BE2C (cell line): ENCODE measurements at regions not wholly inside any gene's neighbourhood (a gene's known extent, or its start where the extent isn't known, plus 50 kb on each side); places are given as distances from the start of the nearest gene placed in this dataset.

Source experiments
- DNase-seq: peaks from one replicate; pipeline ENCODE4 v3.0.0-alpha.2; 2020
- H3K27me3 ChIP-seq: fragments of 250-450 bp; sonication (Bioruptor Pico); 2 replicates; pipeline ENCODE4 v1.5.1; 2020; ENCODE audit warnings: mild to moderate bottlenecking
- H3K36me3 ChIP-seq: fragments of 250-450 bp; sonication (Bioruptor Pico); 2 replicates; pipeline ENCODE4 v1.5.1; 2020; ENCODE audit warnings: mild to moderate bottlenecking
- H3K4me1 ChIP-seq: fragments of 250-450 bp; sonication (Bioruptor Pico); 2 replicates; pipeline ENCODE4 v1.5.1; 2020
- H3K4me3 ChIP-seq: 2 replicates; pipeline ENCODE4 v1.5.1; 2011; ENCODE audit warnings: low read depth, low read length
- H3K9me3 ChIP-seq: fragments of 250-450 bp; sonication (Bioruptor Pico); 2 replicates; pipeline ENCODE4 v1.5.1; 2020
- CTCF ChIP-seq: IDR thresholded peaks from 2 replicates; pipeline ENCODE4 v1.5.1; 2012; ENCODE audit warnings: mild to moderate bottlenecking, low read depth, low read length

- Histone ChIP-seq H3K36me3 (no peaks in the 10 kb centered on the region), H3K9me3 (no peaks in the 10 kb centered on the region), H3K4me1 (no peaks in the 10 kb centered on the region), H3K27me3 (no peaks in the 10 kb centered on the region), H3K4me3 (no peak overlapping the region)
- no peak for DNase-seq
- TF ChIP-seq CTCF = no peak
These were observed 188.4 kb downstream of the MTCL1 start for GRCh38 chr18:8893628-8894231.

- no peak for DNase-seq
- H3K9me3 ChIP-seq = no peaks in the 10 kb centered on the region
- H3K36me3 ChIP-seq = no peaks in the 10 kb centered on the region
- H3K4me3 ChIP-seq = no peak overlapping the region
- H3K4me1 ChIP-seq = no peaks in the 10 kb centered on the region
- TF ChIP-seq CTCF = no peak
- no peaks in the 10 kb centered on the region for H3K27me3 ChIP-seq
These were observed 189.5 kb downstream of the MTCL1 start for GRCh38 chr18:8894823-8895222.

GRCh38 chr18:8895341-8895740 lies 190.0 kb downstream of the MTCL1 start:
- Histone ChIP-seq H3K27me3 (no peaks in the 10 kb centered on the region), H3K4me3 (no peak overlapping the region), H3K9me3 (no peaks in the 10 kb centered on the region), H3K4me1 (no peaks in the 10 kb centered on the region), H3K36me3 (no peaks in the 10 kb centered on the region)
- no peak for DNase-seq
- no peak for TF ChIP-seq CTCF

- Histone ChIP-seq H3K4me1 (no peaks in the 10 kb centered on the region), H3K9me3 (no peaks in the 10 kb centered on the region), H3K4me3 (no peak overlapping the region), H3K27me3 (no peaks in the 10 kb centered on the region), H3K36me3 (no peaks in the 10 kb centered on the region)
- DNase-seq = no peak
- no peak for TF ChIP-seq CTCF
These were observed 190.7 kb downstream of the MTCL1 start for GRCh38 chr18:8895987-8896619.

GRCh38 chr18:8899000-8899399 lies 193.6 kb downstream of the MTCL1 start:
- no peak for DNase-seq
- H3K36me3 ChIP-seq = no peaks in the 10 kb centered on the region
- no peak for TF ChIP-seq CTCF
- H3K9me3 ChIP-seq = no peaks in the 10 kb centered on the region
- no peak overlapping the region for H3K4me3 ChIP-seq
- no peaks in the 10 kb centered on the region for H3K4me1 ChIP-seq
- H3K27me3 ChIP-seq = no peaks in the 10 kb centered on the region

GRCh38 chr18:8900552-8900951 lies 195.2 kb downstream of the MTCL1 start:
- Histone ChIP-seq H3K4me3 (no peak overlapping the region), H3K9me3 (no peaks in the 10 kb centered on the region), H3K4me1 (no peaks in the 10 kb centered on the region), H3K36me3 (no peaks in the 10 kb centered on the region), H3K27me3 (no peaks in the 10 kb centered on the region)
- TF ChIP-seq CTCF = no peak
- no peak for DNase-seq
